ENCODE measurements at regions not wholly inside any gene's neighbourhood (a gene's known extent, or its start where the extent isn't known, plus 50 kb on each side); places are given as distances from the start of the nearest gene placed in this dataset.

DNA sequence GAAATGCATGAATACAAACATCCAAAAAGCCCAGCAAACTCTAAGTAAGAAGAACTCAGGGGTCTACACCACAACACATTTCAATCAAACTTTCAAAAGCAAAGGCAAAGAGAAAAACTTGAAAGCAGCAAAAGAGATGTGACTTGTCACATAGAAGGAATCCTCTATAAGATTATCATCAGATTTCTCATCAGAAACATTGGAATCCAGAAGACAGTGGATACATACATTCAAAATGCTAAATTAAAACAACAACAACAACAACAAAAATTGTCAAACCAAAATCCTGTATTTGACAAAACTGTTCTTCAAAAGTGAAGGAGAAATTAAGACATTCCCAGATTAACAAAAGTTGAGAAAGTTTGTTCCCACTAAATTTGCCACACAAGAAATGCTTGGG, 362.7 kb downstream of the ZNF608 start:
- no peak overlapping the region for H3K23ac ChIP-seq (ENCODE audit: insufficient read length)
- no peak overlapping the region for H2BK15ac ChIP-seq (ENCODE audit: low read length)
- no peak overlapping the region for H3K9ac ChIP-seq (replicated peaks in 1 of 4; ENCODE audit: extremely low read depth in 1 of 4, low read depth in 3 of 4, low read length in 3 of 4)
- H2BK20ac ChIP-seq (ENCODE audit: low read length): no peak overlapping the region
- CTCF ChIA-PET (ENCODE audit: partially characterized antibody): no interaction called here
- no peak overlapping the region for H2BK12ac ChIP-seq (ENCODE audit: low read depth, low read length)
- no peak overlapping the region for H3K27ac ChIP-seq (ENCODE audit: low read depth, low read length)
- H3K4ac ChIP-seq (replicated peaks; ENCODE audit: insufficient read length, low read depth, low read length): no peak overlapping the region
- POLR2A ChIA-PET (ENCODE audit: partially characterized antibody): no interaction called here
- H2AFZ ChIP-seq (ENCODE audit: low read length): no peak overlapping the region
- H4K8ac ChIP-seq (ENCODE audit: extremely low read depth, insufficient read depth, low read length): no peak overlapping the region
- H3K36me3 ChIP-seq (ENCODE audit: control insufficient read depth in 2 of 4, insufficient read depth in 4 of 4, low read length in 3 of 4): peaks cover 0 to 4% (median 0%) of the 10 kb centered on the region in 4 experiments; a peak in 2 of 8 replicates
- no peak overlapping the region for H4K5ac ChIP-seq (ENCODE audit: insufficient read length, low read depth, low read length)
- H3K23me2 ChIP-seq (ENCODE audit: low read depth, low read length): no peaks in the 10 kb centered on the region
- FAIRE-seq (no peak), DNase-seq (ENCODE audit: low read depth in 1 of 2, low spot score in 2 of 2) (no peak)
- no peak overlapping the region for H3K4me3 ChIP-seq (ENCODE audit: extremely low read depth in 1 of 4, insufficient read depth in 2 of 4, low read depth in 3 of 4, low read length in 4 of 4)
- H3K4me2 ChIP-seq (ENCODE audit: insufficient read depth in 1 of 2, low read depth in 2 of 2, low read length in 2 of 2): no peak overlapping the region
- H4K20me1 ChIP-seq (replicated peaks in 1 of 2; ENCODE audit: control insufficient read depth in 1 of 2, insufficient read depth in 2 of 2, low read length in 2 of 2): no peaks in the 10 kb centered on the region
- no peak overlapping the region for H4K91ac ChIP-seq (replicated peaks; ENCODE audit: insufficient read length, low read length)
- H2BK5ac ChIP-seq (ENCODE audit: low read depth, low read length): no peak overlapping the region
- no peak overlapping the region for H2AK5ac ChIP-seq (ENCODE audit: low read depth, low read length)
- no peak overlapping the region for H3K18ac ChIP-seq (ENCODE audit: extremely low read depth, low read length)
- no peaks in the 10 kb centered on the region for H3K79me1 ChIP-seq (ENCODE audit: low read depth, low read length)
- H2BK120ac ChIP-seq (replicated peaks; ENCODE audit: low read depth, low read length): no peak overlapping the region
- H3K4me1 ChIP-seq (replicated peaks in 1 of 4; ENCODE audit: control insufficient read depth in 3 of 4, insufficient read depth in 4 of 4, low read length in 3 of 4): no peaks in the 10 kb centered on the region
- H3K27me3 ChIP-seq (replicated peaks in 1 of 4; ENCODE audit: control insufficient read depth in 3 of 4, extremely low read depth in 1 of 4, insufficient read depth in 3 of 4, low read length in 3 of 4): no peaks in the 10 kb centered on the region
- no peak overlapping the region for H3K14ac ChIP-seq (ENCODE audit: insufficient read length)
- H3K79me2 ChIP-seq (ENCODE audit: control insufficient read depth in 1 of 2, insufficient read depth in 2 of 2, low read length in 2 of 2): no peaks in the 10 kb centered on the region
- no peak overlapping the region for H3K56ac ChIP-seq (replicated peaks; ENCODE audit: insufficient read length, low read depth, low read length)
- H3K9me3 ChIP-seq (ENCODE audit: insufficient read depth in 2 of 2, low read depth in 1 of 2, low read length in 1 of 2): peaks cover 16 to 23% of the 10 kb centered on the region in 2 experiments
- TF ChIP-seq SUZ12 (IDR thresholded peaks at IDR 0.05; ENCODE audit: low read length) (no peak), SP4 (IDR thresholded peaks at IDR 0.05; ENCODE audit: low read length) (no peak), CHD2 (IDR thresholded peaks at IDR 0.05; ENCODE audit: low read length) (no peak), SIRT6 (IDR thresholded peaks at IDR 0.05; ENCODE audit: low read length) (no peak), POU5F1 (IDR thresholded peaks at IDR 0.05; ENCODE audit: low read depth, low read length) (no peak), BCL11A (IDR thresholded peaks at IDR 0.05; ENCODE audit: low read depth in 2 of 2, low read length in 2 of 2) (no peak), SIN3A (conservative IDR thresholded peaks at IDR 0.05 in 1 of 2, IDR thresholded peaks at IDR 0.05 in 1 of 2; ENCODE audit: low read depth in 1 of 2, low read length in 2 of 2) (no peak), HDAC6 (IDR thresholded peaks at IDR 0.05; ENCODE audit: low read depth, low read length) (no peak), HDAC2 (IDR thresholded peaks at IDR 0.05; ENCODE audit: borderline replicate concordance in 1 of 2, low read depth in 2 of 2, low read length in 2 of 2) (no peak), CTBP2 (IDR thresholded peaks at IDR 0.05; ENCODE audit: borderline replicate concordance, insufficient read depth, insufficient read length, low read length) (no peak), RXRA (IDR thresholded peaks at IDR 0.05; ENCODE audit: insufficient read depth, low read depth, low read length) (no peak), EP300 (IDR thresholded peaks at IDR 0.05; ENCODE audit: borderline replicate concordance in 1 of 2, low read depth in 2 of 2, low read length in 2 of 2) (no peak), TAF1 (IDR thresholded peaks at IDR 0.05; ENCODE audit: low read depth, low read length) (no peak)
- TF ChIP-seq, protein P1, sequence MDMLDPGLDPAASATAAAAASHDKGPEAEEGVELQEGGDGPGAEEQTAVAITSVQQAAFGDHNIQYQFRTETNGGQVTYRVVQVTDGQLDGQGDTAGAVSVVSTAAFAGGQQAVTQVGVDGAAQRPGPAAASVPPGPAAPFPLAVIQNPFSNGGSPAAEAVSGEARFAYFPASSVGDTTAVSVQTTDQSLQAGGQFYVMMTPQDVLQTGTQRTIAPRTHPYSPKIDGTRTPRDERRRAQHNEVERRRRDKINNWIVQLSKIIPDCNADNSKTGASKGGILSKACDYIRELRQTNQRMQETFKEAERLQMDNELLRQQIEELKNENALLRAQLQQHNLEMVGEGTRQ (IDR thresholded peaks at IDR 0.05; ENCODE audit: low read length): no peak

All from H1 (cell line).